Ovary (tissue), 1 donor: ENCODE measurements at regions not wholly inside any gene's neighbourhood (a gene's known extent, or its start where the extent isn't known, plus 50 kb on each side); places are given as distances from the start of the nearest gene placed in this dataset.

Experiments used
- EP300 ChIP-seq: sonication (generic); formaldehyde crosslinking; IDR thresholded peaks from one replicate; pipeline ENCODE4 v1.6.1; 2017; ENCODE audit warnings: antibody characterized with exemption
- POLR2A ChIP-seq: fragments of 450-650 bp; IDR thresholded peaks from one replicate; pipeline ENCODE4 v1.6.1; 2017; ENCODE audit warnings: antibody characterized with exemption, mild to moderate bottlenecking, moderate library complexity

DNA sequence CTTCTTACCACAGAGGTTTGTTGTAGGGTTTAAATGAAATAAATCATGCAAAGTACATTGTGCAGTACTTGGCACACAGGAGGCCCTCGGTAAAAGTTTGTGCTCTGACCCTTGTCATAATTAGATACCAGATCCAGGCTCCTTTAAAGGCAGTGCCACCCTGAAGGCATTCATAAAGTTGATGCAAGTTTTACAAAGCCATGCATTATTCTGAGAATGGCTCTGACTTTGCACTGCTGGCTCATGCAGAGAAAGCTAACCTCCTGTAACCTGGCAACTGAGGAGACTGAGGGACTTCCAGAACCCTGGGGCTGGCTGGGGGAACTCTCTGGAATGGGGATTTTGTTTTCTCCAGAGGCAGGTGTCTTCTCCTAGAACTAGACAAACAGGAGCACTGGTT, 570.9 kb downstream of the CCSER2 start:
- TF ChIP-seq POLR2A (no peak), EP300 (no peak)
